K562 (cell line): ENCODE measurements at regions not wholly inside any gene's neighbourhood (a gene's known extent, or its start where the extent isn't known, plus 50 kb on each side); places are given as distances from the start of the nearest gene placed in this dataset.

Source experiments
- FOS ChIP-seq: IDR thresholded peaks from 3 replicates; pipeline ENCODE4 v1.6.1; 2011; ENCODE audit not compliant: insufficient read length; ENCODE audit errors: extremely low read depth
- KAT8 ChIP-seq: fragments of 450-650 bp; IDR thresholded peaks from 2 replicates; pipeline ENCODE4 v1.6.1; 2016; ENCODE audit warnings: low read depth, mild to moderate bottlenecking
- MEF2A ChIP-seq: IDR thresholded peaks from 2 replicates; pipeline ENCODE4 v1.6.1; 2011; ENCODE audit warnings: low read depth, mild to moderate bottlenecking, low read length, moderate library complexity; ENCODE audit not compliant: control insufficient read depth

DNA sequence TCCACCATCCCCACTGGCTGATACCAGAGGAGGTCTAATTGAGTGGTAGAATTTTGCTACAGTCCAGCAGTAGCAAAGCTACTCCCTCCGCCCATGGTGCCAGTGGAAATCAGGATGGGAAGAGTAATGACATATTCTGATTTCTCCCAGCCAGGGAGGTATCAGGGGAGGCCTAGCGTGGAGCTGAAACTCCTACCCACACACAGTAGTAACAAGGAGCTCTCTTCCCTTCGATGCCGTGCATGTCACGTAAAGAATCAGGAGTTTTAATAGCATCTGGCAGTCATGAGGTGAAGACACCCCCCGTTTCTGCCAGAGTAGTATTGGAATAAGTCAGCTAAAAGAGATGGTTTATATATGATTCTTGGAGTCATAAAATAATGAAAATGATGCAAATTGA is 786.8 kb upstream of the DDX18 start:
- no peak for TF ChIP-seq MEF2A
- TF ChIP-seq FOS, result no peak
- TF ChIP-seq KAT8, result no peak
